ENCODE measurements at regions not wholly inside any gene's neighbourhood (a gene's known extent, or its start where the extent isn't known, plus 50 kb on each side); places are given as distances from the start of the nearest gene placed in this dataset.

DNA sequence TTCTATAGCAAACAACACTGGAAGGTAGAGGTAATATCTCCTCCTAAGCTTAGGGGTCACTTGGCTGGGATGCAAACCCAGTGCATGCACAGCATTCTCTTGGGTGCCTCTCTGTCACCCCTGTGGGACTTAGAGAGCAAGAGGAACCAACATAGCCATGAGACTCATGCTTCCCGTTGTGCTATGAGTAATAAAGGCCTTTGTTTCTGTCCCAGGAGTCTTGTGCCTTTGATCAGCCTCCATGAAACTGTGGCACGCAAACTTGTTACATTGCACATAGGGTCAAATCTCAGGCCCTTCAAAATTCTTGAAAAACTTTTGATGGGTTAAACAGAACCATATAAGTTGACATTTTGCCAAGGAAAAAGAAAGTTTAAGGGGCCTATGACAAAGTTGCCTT is 272.8 kb downstream of the TAF11L14 start:
- TF ChIP-seq, protein P1, sequence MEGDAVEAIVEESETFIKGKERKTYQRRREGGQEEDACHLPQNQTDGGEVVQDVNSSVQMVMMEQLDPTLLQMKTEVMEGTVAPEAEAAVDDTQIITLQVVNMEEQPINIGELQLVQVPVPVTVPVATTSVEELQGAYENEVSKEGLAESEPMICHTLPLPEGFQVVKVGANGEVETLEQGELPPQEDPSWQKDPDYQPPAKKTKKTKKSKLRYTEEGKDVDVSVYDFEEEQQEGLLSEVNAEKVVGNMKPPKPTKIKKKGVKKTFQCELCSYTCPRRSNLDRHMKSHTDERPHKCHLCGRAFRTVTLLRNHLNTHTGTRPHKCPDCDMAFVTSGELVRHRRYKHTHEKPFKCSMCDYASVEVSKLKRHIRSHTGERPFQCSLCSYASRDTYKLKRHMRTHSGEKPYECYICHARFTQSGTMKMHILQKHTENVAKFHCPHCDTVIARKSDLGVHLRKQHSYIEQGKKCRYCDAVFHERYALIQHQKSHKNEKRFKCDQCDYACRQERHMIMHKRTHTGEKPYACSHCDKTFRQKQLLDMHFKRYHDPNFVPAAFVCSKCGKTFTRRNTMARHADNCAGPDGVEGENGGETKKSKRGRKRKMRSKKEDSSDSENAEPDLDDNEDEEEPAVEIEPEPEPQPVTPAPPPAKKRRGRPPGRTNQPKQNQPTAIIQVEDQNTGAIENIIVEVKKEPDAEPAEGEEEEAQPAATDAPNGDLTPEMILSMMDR (IDR thresholded peaks at IDR 0.05): no peak
- Histone ChIP-seq H3K36me3 (no peaks in the 10 kb centered on the region), H3K4me3 (no peak overlapping the region), H3K27me3 (no peaks in the 10 kb centered on the region), H3K27ac (no peak overlapping the region), H3K9me3 (no peaks in the 10 kb centered on the region), H3K4me1 (no peaks in the 10 kb centered on the region)
- intact Hi-C loops (cut with DNase I): no loop called here
- no peak for DNase-seq (ENCODE audit: low spot score in 2 of 2)

DNA sequence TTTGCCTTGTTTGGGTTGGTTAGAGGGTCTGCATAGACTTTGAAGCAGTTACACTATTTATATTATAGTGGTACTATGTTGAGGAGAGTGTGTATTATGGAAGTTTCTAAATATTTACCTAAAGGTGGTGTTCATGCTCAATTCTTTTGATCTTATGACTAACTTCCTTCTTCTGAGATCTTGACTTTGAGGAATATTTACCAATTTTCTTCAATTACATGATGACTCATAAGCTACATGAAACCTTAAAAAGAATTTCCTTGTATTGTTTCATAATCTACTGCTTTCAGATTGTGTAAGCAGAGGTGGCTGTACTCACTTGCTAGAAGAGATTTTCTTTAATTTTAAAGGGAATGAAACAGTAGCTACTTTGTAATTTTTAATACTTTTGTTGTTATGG is 276.1 kb downstream of the TAF11L14 start:
- Histone ChIP-seq H3K27ac (no peak overlapping the region), H3K27me3 (no peaks in the 10 kb centered on the region), H3K4me1 (no peaks in the 10 kb centered on the region), H3K9me3 (no peaks in the 10 kb centered on the region), H3K36me3 (no peaks in the 10 kb centered on the region), H3K4me3 (no peak overlapping the region)
- intact Hi-C loops (cut with DNase I): no loop called here
- no peak for DNase-seq (ENCODE audit: low spot score in 2 of 2)
- TF ChIP-seq, protein P1 (IDR thresholded peaks at IDR 0.05): no peak

DNA sequence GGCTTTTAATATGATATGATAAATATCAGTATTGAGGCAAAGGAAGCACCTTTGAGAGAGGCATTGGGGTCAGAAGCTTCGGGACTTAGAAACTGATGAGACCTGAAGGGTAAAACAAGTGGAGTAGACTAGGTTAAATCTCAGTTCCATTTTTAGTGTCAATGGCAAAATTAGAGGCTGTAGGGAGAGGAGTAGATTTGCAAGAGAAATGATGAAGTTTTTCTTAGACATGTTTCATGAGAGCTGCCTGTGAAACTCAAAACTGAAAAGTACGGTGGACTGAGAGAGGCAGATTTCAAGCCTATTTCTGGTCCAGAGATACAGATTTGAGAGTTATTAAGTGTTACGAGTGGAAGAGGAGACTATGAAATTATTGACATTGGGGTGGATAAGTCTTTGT is 278.5 kb downstream of the TAF11L14 start:
- TF ChIP-seq, protein P1 (IDR thresholded peaks at IDR 0.05): no peak
- H3K9me3 ChIP-seq: no peaks in the 10 kb centered on the region
- intact Hi-C loops (cut with DNase I): no loop called here

DNA sequence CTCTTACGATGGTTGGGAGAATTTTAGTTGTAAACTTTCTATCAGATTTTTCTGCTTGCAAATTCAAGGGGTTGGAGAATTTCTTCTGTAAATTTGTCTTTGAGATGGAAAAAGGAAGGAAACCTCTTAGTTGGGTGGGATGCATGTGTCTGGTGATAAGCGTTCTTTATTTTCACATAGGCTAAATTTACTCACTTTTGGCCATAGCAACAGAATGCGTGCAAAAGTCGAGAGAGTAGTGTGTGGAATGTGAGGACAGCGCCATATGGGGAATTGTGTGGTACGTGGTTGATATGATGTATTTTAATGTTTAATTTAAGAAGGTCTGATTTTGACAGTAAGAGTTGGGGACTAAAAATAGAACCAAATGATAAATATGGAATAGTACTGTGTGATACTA is 282.2 kb downstream of the TAF11L14 start:
- intact Hi-C loops (cut with DNase I): no loop called here
- no peak overlapping the region for H3K27ac ChIP-seq
- H3K36me3 ChIP-seq: no peaks in the 10 kb centered on the region
- no peaks in the 10 kb centered on the region for H3K27me3 ChIP-seq
- TF ChIP-seq, protein P1 (IDR thresholded peaks at IDR 0.05): no peak
- no peaks in the 10 kb centered on the region for H3K4me1 ChIP-seq
- no peaks in the 10 kb centered on the region for H3K9me3 ChIP-seq
- DNase-seq (ENCODE audit: low spot score in 2 of 2): no peak
- H3K4me3 ChIP-seq: no peak overlapping the region

More for the DNA sequence above, 278.5 kb downstream of the TAF11L14 start:
- Histone ChIP-seq H3K4me3 (no peak overlapping the region), H3K27me3 (no peaks in the 10 kb centered on the region), H3K27ac (no peak overlapping the region), H3K36me3 (no peaks in the 10 kb centered on the region), H3K4me1 (no peaks in the 10 kb centered on the region)
- no peak for DNase-seq (ENCODE audit: low spot score in 2 of 2)

DNA sequence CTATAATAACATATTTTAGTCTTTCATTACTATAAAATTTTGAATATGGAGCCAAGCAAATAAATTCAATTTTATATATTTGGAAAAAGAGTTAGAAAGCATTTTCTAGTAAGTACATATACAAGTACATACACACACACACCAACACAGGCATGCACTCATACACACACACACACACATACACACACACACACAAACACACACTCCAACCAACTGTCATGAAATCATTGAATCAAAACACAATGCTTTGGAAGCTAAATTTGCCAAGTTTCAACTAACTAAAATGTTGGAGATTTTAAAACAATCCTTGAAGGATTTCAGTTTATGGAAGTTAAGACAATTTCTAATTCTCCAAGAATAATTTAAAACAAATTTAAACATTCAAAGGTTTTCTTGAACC is 283.2 kb downstream of the TAF11L14 start:
- no peak overlapping the region for H3K27ac ChIP-seq
- DNase-seq (ENCODE audit: low spot score in 2 of 2): no peak
- intact Hi-C loops (cut with DNase I): no loop called here
- H3K36me3 ChIP-seq: no peaks in the 10 kb centered on the region
- no peaks in the 10 kb centered on the region for H3K9me3 ChIP-seq
- H3K27me3 ChIP-seq: no peaks in the 10 kb centered on the region
- TF ChIP-seq, protein P1 (IDR thresholded peaks at IDR 0.05): no peak
- H3K4me1 ChIP-seq: no peaks in the 10 kb centered on the region
- no peak overlapping the region for H3K4me3 ChIP-seq
